OCI-LY7 (cell line): ENCODE measurements at regions not wholly inside any gene's neighbourhood (a gene's known extent, or its start where the extent isn't known, plus 50 kb on each side); places are given as distances from the start of the nearest gene placed in this dataset.

Experiments used
- EZH2phosphoT487 ChIP-seq: fragments of 200-600 bp; sonication (generic); IDR thresholded peaks from 2 replicates; pipeline ENCODE4 v1.6.1; 2018; ENCODE audit warnings: low read depth, borderline replicate concordance, mild to moderate bottlenecking, mixed run types, antibody characterized with exemption, low read length, moderate library complexity, mixed read lengths
- TF ChIP-seq, protein P1 (sequence below): fragments of 200-600 bp; sonication (generic); conservative IDR thresholded peaks from 2 replicates; pipeline ENCODE4 v1.5.1; 2014; ENCODE audit warnings: mild to moderate bottlenecking, antibody characterized with exemption, low read length, moderate library complexity, mixed read lengths

DNA sequence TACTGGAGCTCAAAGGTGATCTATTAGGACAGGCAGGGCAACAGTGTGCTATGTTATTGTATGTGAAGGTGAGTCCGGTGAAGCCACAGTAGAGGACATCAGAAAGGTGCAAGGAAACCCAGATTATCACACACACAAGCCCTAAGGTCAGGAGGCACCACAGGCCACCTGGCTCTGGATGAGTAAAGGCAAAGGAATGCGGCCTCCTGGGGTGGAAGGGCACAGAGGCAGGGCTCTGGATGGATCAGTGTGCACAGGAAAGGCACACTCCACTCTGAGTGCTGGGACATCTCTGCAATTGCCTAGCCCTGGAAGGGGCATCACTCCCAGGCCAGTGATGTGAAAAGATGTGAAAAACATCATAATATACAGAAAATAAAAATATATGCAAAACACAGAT, 683.5 kb downstream of the TRIML1 start:
- TF ChIP-seq, protein P1, sequence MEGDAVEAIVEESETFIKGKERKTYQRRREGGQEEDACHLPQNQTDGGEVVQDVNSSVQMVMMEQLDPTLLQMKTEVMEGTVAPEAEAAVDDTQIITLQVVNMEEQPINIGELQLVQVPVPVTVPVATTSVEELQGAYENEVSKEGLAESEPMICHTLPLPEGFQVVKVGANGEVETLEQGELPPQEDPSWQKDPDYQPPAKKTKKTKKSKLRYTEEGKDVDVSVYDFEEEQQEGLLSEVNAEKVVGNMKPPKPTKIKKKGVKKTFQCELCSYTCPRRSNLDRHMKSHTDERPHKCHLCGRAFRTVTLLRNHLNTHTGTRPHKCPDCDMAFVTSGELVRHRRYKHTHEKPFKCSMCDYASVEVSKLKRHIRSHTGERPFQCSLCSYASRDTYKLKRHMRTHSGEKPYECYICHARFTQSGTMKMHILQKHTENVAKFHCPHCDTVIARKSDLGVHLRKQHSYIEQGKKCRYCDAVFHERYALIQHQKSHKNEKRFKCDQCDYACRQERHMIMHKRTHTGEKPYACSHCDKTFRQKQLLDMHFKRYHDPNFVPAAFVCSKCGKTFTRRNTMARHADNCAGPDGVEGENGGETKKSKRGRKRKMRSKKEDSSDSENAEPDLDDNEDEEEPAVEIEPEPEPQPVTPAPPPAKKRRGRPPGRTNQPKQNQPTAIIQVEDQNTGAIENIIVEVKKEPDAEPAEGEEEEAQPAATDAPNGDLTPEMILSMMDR: no peak
- no peak for TF ChIP-seq EZH2phosphoT487
